ENCODE measurements at regions not wholly inside any gene's neighbourhood (a gene's known extent, or its start where the extent isn't known, plus 50 kb on each side); places are given as distances from the start of the nearest gene placed in this dataset.

- H3K27me3 ChIP-seq (ENCODE audit: control insufficient read depth, insufficient read depth, low read length): no peaks in the 10 kb centered on the region
- H3K4me3 ChIP-seq (ENCODE audit: low read length): no peak overlapping the region
- no peaks in the 10 kb centered on the region for H3K4me1 ChIP-seq (ENCODE audit: control insufficient read depth, insufficient read depth, low read length)
- H3K9me3 ChIP-seq (ENCODE audit: control insufficient read depth, low read length): no peaks in the 10 kb centered on the region
- H3K36me3 ChIP-seq (ENCODE audit: control insufficient read depth, insufficient read depth, low read length): no peaks in the 10 kb centered on the region
- no peak overlapping the region for H3K9ac ChIP-seq (ENCODE audit: low read length)
These were observed 202.1 kb upstream of the KLF4 start for GRCh38 chr9:107691664-107692063.

- Histone ChIP-seq H3K27me3 (ENCODE audit: control insufficient read depth, insufficient read depth, low read length) (no peaks in the 10 kb centered on the region), H3K36me3 (ENCODE audit: control insufficient read depth, insufficient read depth, low read length) (no peaks in the 10 kb centered on the region), H3K9me3 (ENCODE audit: control insufficient read depth, low read length) (no peaks in the 10 kb centered on the region), H3K4me3 (ENCODE audit: low read length) (no peak overlapping the region), H3K4me1 (ENCODE audit: control insufficient read depth, insufficient read depth, low read length) (no peaks in the 10 kb centered on the region), H3K9ac (ENCODE audit: low read length) (no peak overlapping the region)
These were observed 200.5 kb upstream of the KLF4 start for GRCh38 chr9:107690021-107690420.

GRCh38 chr9:107688728-107689127 lies 199.2 kb upstream of the KLF4 start:
- no peak overlapping the region for H3K9ac ChIP-seq (ENCODE audit: low read length)
- H3K4me1 ChIP-seq (ENCODE audit: control insufficient read depth, insufficient read depth, low read length): peaks cover 3% of the 10 kb centered on the region
- no peaks in the 10 kb centered on the region for H3K36me3 ChIP-seq (ENCODE audit: control insufficient read depth, insufficient read depth, low read length)
- H3K4me3 ChIP-seq (ENCODE audit: low read length): no peak overlapping the region
- H3K9me3 ChIP-seq (ENCODE audit: control insufficient read depth, low read length): no peaks in the 10 kb centered on the region
- H3K27me3 ChIP-seq (ENCODE audit: control insufficient read depth, insufficient read depth, low read length): no peaks in the 10 kb centered on the region

- H3K4me3 ChIP-seq (ENCODE audit: low read length): no peak overlapping the region
- H3K36me3 ChIP-seq (ENCODE audit: control insufficient read depth, insufficient read depth, low read length): no peaks in the 10 kb centered on the region
- no peak overlapping the region for H3K9ac ChIP-seq (ENCODE audit: low read length)
- no peaks in the 10 kb centered on the region for H3K27me3 ChIP-seq (ENCODE audit: control insufficient read depth, insufficient read depth, low read length)
- peaks cover 10% of the 10 kb centered on the region for H3K4me1 ChIP-seq (ENCODE audit: control insufficient read depth, insufficient read depth, low read length)
- no peaks in the 10 kb centered on the region for H3K9me3 ChIP-seq (ENCODE audit: control insufficient read depth, low read length)
These were observed 196.3 kb upstream of the KLF4 start for GRCh38 chr9:107685901-107686300.

GRCh38 chr9:107685376-107685775 lies 195.8 kb upstream of the KLF4 start:
- Histone ChIP-seq H3K9ac (ENCODE audit: low read length) (no peak overlapping the region), H3K4me3 (ENCODE audit: low read length) (no peak overlapping the region), H3K27me3 (ENCODE audit: control insufficient read depth, insufficient read depth, low read length) (no peaks in the 10 kb centered on the region), H3K4me1 (ENCODE audit: control insufficient read depth, insufficient read depth, low read length) (peaks cover 10% of the 10 kb centered on the region), H3K9me3 (ENCODE audit: control insufficient read depth, low read length) (no peaks in the 10 kb centered on the region), H3K36me3 (ENCODE audit: control insufficient read depth, insufficient read depth, low read length) (no peaks in the 10 kb centered on the region)

GRCh38 chr9:107684224-107684623 lies 194.7 kb upstream of the KLF4 start:
- H3K9ac ChIP-seq (ENCODE audit: low read length): no peak overlapping the region
- no peaks in the 10 kb centered on the region for H3K9me3 ChIP-seq (ENCODE audit: control insufficient read depth, low read length)
- peaks cover 10% of the 10 kb centered on the region for H3K4me1 ChIP-seq (ENCODE audit: control insufficient read depth, insufficient read depth, low read length)
- H3K4me3 ChIP-seq (ENCODE audit: low read length): no peak overlapping the region
- H3K27me3 ChIP-seq (ENCODE audit: control insufficient read depth, insufficient read depth, low read length): no peaks in the 10 kb centered on the region
- H3K36me3 ChIP-seq (ENCODE audit: control insufficient read depth, insufficient read depth, low read length): no peaks in the 10 kb centered on the region

GRCh38 chr9:107683566-107683965 lies 194.0 kb upstream of the KLF4 start:
- Histone ChIP-seq H3K9ac (ENCODE audit: low read length) (no peak overlapping the region), H3K27me3 (ENCODE audit: control insufficient read depth, insufficient read depth, low read length) (no peaks in the 10 kb centered on the region), H3K4me1 (ENCODE audit: control insufficient read depth, insufficient read depth, low read length) (peaks cover 10% of the 10 kb centered on the region), H3K9me3 (ENCODE audit: control insufficient read depth, low read length) (no peaks in the 10 kb centered on the region), H3K4me3 (ENCODE audit: low read length) (no peak overlapping the region), H3K36me3 (ENCODE audit: control insufficient read depth, insufficient read depth, low read length) (no peaks in the 10 kb centered on the region)

GRCh38 chr9:107681988-107682387 lies 192.4 kb upstream of the KLF4 start:
- Histone ChIP-seq H3K36me3 (ENCODE audit: control insufficient read depth, insufficient read depth, low read length) (peaks cover 3% of the 10 kb centered on the region), H3K4me1 (ENCODE audit: control insufficient read depth, insufficient read depth, low read length) (peaks cover 10% of the 10 kb centered on the region), H3K27me3 (ENCODE audit: control insufficient read depth, insufficient read depth, low read length) (no peaks in the 10 kb centered on the region), H3K9ac (ENCODE audit: low read length) (no peak overlapping the region), H3K9me3 (ENCODE audit: control insufficient read depth, low read length) (no peaks in the 10 kb centered on the region), H3K4me3 (ENCODE audit: low read length) (no peak overlapping the region)

- Histone ChIP-seq H3K9ac (ENCODE audit: low read length) (no peak overlapping the region), H3K9me3 (ENCODE audit: control insufficient read depth, low read length) (no peaks in the 10 kb centered on the region), H3K4me1 (ENCODE audit: control insufficient read depth, insufficient read depth, low read length) (no peaks in the 10 kb centered on the region), H3K27me3 (ENCODE audit: control insufficient read depth, insufficient read depth, low read length) (no peaks in the 10 kb centered on the region), H3K36me3 (ENCODE audit: control insufficient read depth, insufficient read depth, low read length) (peaks cover 3% of the 10 kb centered on the region), H3K4me3 (ENCODE audit: low read length) (no peak overlapping the region)
These were observed 186.0 kb upstream of the KLF4 start for GRCh38 chr9:107675351-107676259.

GRCh38 chr9:107674721-107675277 lies 185.2 kb upstream of the KLF4 start:
- H3K4me3 ChIP-seq (ENCODE audit: low read length): no peak overlapping the region
- H3K9ac ChIP-seq (ENCODE audit: low read length): no peak overlapping the region
- H3K36me3 ChIP-seq (ENCODE audit: control insufficient read depth, insufficient read depth, low read length): peaks cover 3% of the 10 kb centered on the region
- no peaks in the 10 kb centered on the region for H3K9me3 ChIP-seq (ENCODE audit: control insufficient read depth, low read length)
- no peaks in the 10 kb centered on the region for H3K27me3 ChIP-seq (ENCODE audit: control insufficient read depth, insufficient read depth, low read length)
- no peaks in the 10 kb centered on the region for H3K4me1 ChIP-seq (ENCODE audit: control insufficient read depth, insufficient read depth, low read length)

- no peaks in the 10 kb centered on the region for H3K27me3 ChIP-seq (ENCODE audit: control insufficient read depth, insufficient read depth, low read length)
- no peaks in the 10 kb centered on the region for H3K4me1 ChIP-seq (ENCODE audit: control insufficient read depth, insufficient read depth, low read length)
- H3K4me3 ChIP-seq (ENCODE audit: low read length): no peak overlapping the region
- no peak overlapping the region for H3K9ac ChIP-seq (ENCODE audit: low read length)
- no peaks in the 10 kb centered on the region for H3K9me3 ChIP-seq (ENCODE audit: control insufficient read depth, low read length)
- peaks cover 3% of the 10 kb centered on the region for H3K36me3 ChIP-seq (ENCODE audit: control insufficient read depth, insufficient read depth, low read length)
These were observed 184.5 kb upstream of the KLF4 start for GRCh38 chr9:107673861-107674720.

- Histone ChIP-seq H3K4me1 (ENCODE audit: control insufficient read depth, insufficient read depth, low read length) (no peaks in the 10 kb centered on the region), H3K4me3 (ENCODE audit: low read length) (no peak overlapping the region)
These were observed 182.0 kb upstream of the KLF4 start for GRCh38 chr9:107671588-107671987.

More at GRCh38 chr9:107671588-107671987, 182.0 kb upstream of the KLF4 start:
- no peaks in the 10 kb centered on the region for H3K27me3 ChIP-seq (ENCODE audit: control insufficient read depth, insufficient read depth, low read length)
- no peaks in the 10 kb centered on the region for H3K9me3 ChIP-seq (ENCODE audit: control insufficient read depth, low read length)
- no peak overlapping the region for H3K9ac ChIP-seq (ENCODE audit: low read length)
- no peaks in the 10 kb centered on the region for H3K36me3 ChIP-seq (ENCODE audit: control insufficient read depth, insufficient read depth, low read length)

Data from mucosa of stomach (tissue), 1 donor.